Activated B cell treated with CpG ODN at 0.5 μM for 24 hours (primary cell): ENCODE measurements at regions not wholly inside any gene's neighbourhood (a gene's known extent, or its start where the extent isn't known, plus 50 kb on each side); places are given as distances from the start of the nearest gene placed in this dataset.

ENCODE experiments used
- ATAC-seq: fragments of 200-7000 bp; cut with Tn5 transposase; one replicate; pipeline ENCODE4 v1.10.0; 2021; ENCODE audit warnings: low read depth, mild to moderate bottlenecking, moderate library complexity
- CTCF ChIA-PET: fragments of 350-600 bp; sonication (Branson Sonifier 250); formaldehyde crosslinking; loops from one replicate; lab custom pipeline; 2021; ENCODE audit warnings: antibody characterized with exemption; lab: Charles Lee
- POLR2A ChIA-PET: fragments of 350-600 bp; sonication (Branson Sonifier 250); formaldehyde crosslinking; loops from one replicate; lab custom pipeline; 2021; ENCODE audit warnings: antibody characterized with exemption; lab: Charles Lee
- DNase-seq: peaks from one replicate; pipeline ENCODE4 v3.0.0; 2022
- H3K27ac Mint-ChIP-seq: one replicate; pipeline ENCODE4 v1.8.0; 2020; ENCODE audit warnings: mixed read lengths
- H3K27me3 Mint-ChIP-seq: one replicate; pipeline ENCODE4 v1.8.0; 2021; ENCODE audit warnings: mixed read lengths
- H3K36me3 Mint-ChIP-seq: one replicate; pipeline ENCODE4 v1.8.0; 2021; ENCODE audit warnings: low read depth, mixed read lengths
- H3K4me1 Mint-ChIP-seq: one replicate; pipeline ENCODE4 v1.8.0; 2021; ENCODE audit warnings: mixed read lengths
- H3K4me3 Mint-ChIP-seq: one replicate; pipeline ENCODE4 v1.8.0; 2020; ENCODE audit warnings: mild to moderate bottlenecking, mixed read lengths
- H3K9me3 Mint-ChIP-seq: one replicate; pipeline ENCODE4 v1.8.0; 2020; ENCODE audit warnings: mixed read lengths
- CTCF ChIP-seq: fragments of 200-600 bp; IDR thresholded peaks from one replicate; pipeline ENCODE4 v1.8.0; 2022; ENCODE audit warnings: antibody characterized with exemption, mild to moderate bottlenecking
- intact Hi-C: fragments of 100-400 bp; cut with micrococcal nuclease; formaldehyde crosslinking; loops from one replicate; pipeline ENCODE4 v1.15.1; 2024

- Mint-ChIP-seq H3K36me3 (no peaks in the 10 kb centered on the region), H3K4me3 (no peak overlapping the region), H3K27ac (no peak overlapping the region), H3K9me3 (no peaks in the 10 kb centered on the region), H3K27me3 (peaks cover 10% of the 10 kb centered on the region), H3K4me1 (no peaks in the 10 kb centered on the region)
- intact Hi-C loops, result no loop called here
- no peak for ATAC-seq
- no peak for DNase-seq
- ChIA-PET POLR2A (no interaction called here), CTCF (no interaction called here)
- TF ChIP-seq CTCF, result no peak
Observed at GRCh38 chr2:236641051-236641726, 71.6 kb downstream of the ACKR3 start.

GRCh38 chr2:236642125-236642524 is 72.5 kb downstream of the ACKR3 start:
- CTCF ChIA-PET, result no interaction called here
- ATAC-seq, result no peak
- H3K27ac Mint-ChIP-seq, result no peak overlapping the region
- POLR2A ChIA-PET, result no interaction called here
- no peak overlapping the region for H3K4me3 Mint-ChIP-seq
- peaks cover 10% of the 10 kb centered on the region for H3K27me3 Mint-ChIP-seq
- no peak for TF ChIP-seq CTCF
- no peaks in the 10 kb centered on the region for H3K9me3 Mint-ChIP-seq
- no peak for DNase-seq
- H3K36me3 Mint-ChIP-seq, result no peaks in the 10 kb centered on the region
- H3K4me1 Mint-ChIP-seq, result no peaks in the 10 kb centered on the region
- intact Hi-C loops, result no loop called here

- ChIA-PET CTCF (no interaction called here), POLR2A (no interaction called here)
- no peak overlapping the region for H3K4me3 Mint-ChIP-seq
- TF ChIP-seq CTCF, result no peak
- H3K9me3 Mint-ChIP-seq, result no peaks in the 10 kb centered on the region
- H3K4me1 Mint-ChIP-seq, result no peaks in the 10 kb centered on the region
- no peaks in the 10 kb centered on the region for H3K36me3 Mint-ChIP-seq
- no peak overlapping the region for H3K27ac Mint-ChIP-seq
- intact Hi-C loops, result no loop called here
- no peak for ATAC-seq
- peaks cover 10% of the 10 kb centered on the region for H3K27me3 Mint-ChIP-seq
- no peak for DNase-seq
Observed at GRCh38 chr2:236642584-236643291, 73.1 kb downstream of the ACKR3 start.

- ChIA-PET CTCF (no interaction called here), POLR2A (no interaction called here)
- no peak overlapping the region for H3K4me3 Mint-ChIP-seq
- no peak for TF ChIP-seq CTCF
- DNase-seq (no peak), ATAC-seq (no peak)
- H3K36me3 Mint-ChIP-seq, result no peaks in the 10 kb centered on the region
- intact Hi-C loops, result no loop called here
- H3K4me1 Mint-ChIP-seq, result no peaks in the 10 kb centered on the region
- H3K9me3 Mint-ChIP-seq, result no peaks in the 10 kb centered on the region
- H3K27ac Mint-ChIP-seq, result no peak overlapping the region
- peaks cover 10% of the 10 kb centered on the region for H3K27me3 Mint-ChIP-seq
Observed at GRCh38 chr2:236643480-236643879, 73.9 kb downstream of the ACKR3 start.

- TF ChIP-seq CTCF, result no peak
- intact Hi-C loops, result no loop called here
- no peak overlapping the region for H3K4me3 Mint-ChIP-seq
- POLR2A ChIA-PET, result no interaction called here
- H3K4me1 Mint-ChIP-seq, result no peaks in the 10 kb centered on the region
- peaks cover 10% of the 10 kb centered on the region for H3K27me3 Mint-ChIP-seq
- CTCF ChIA-PET, result no interaction called here
- DNase-seq (no peak), ATAC-seq (no peak)
- no peaks in the 10 kb centered on the region for H3K36me3 Mint-ChIP-seq
- no peaks in the 10 kb centered on the region for H3K9me3 Mint-ChIP-seq
- H3K27ac Mint-ChIP-seq, result no peak overlapping the region
Observed at GRCh38 chr2:236644067-236644466, 74.4 kb downstream of the ACKR3 start.
